ENCODE measurements at regions not wholly inside any gene's neighbourhood (a gene's known extent, or its start where the extent isn't known, plus 50 kb on each side); places are given as distances from the start of the nearest gene placed in this dataset.

GRCh38 chr4:97468272-97468671 lies 675.0 kb downstream of the STPG2 start:
- ChIA-PET POLR2A (no interaction called here), CTCF (no interaction called here), RAD21 (ENCODE audit: low non-redundant PET in 1 of 2, low total read pairs in 2 of 2, uncharacterized antibody in 2 of 2, unreplicated experiment in 2 of 2) (no interaction called here)
- BruUV-seq (replicated peaks) = no TSS peak
- H4K20me1 ChIP-seq (ENCODE audit: insufficient read depth) = no peaks in the 10 kb centered on the region
- TF ChIP-seq POLR2A (IDR thresholded peaks at IDR 0.05; ENCODE audit: borderline replicate concordance, extremely low read depth, insufficient read depth, insufficient read length) (no peak), POLR2AphosphoS5 (IDR thresholded peaks at IDR 0.05; ENCODE audit: low read depth, low read length) (no peak), TCF7L2 (IDR thresholded peaks at IDR 0.05; ENCODE audit: borderline replicate concordance, extremely low read depth, insufficient read depth, insufficient read length) (no peak), CTCF (IDR thresholded peaks at IDR 0.05 in 2 of 3, conservative IDR thresholded peaks at IDR 0.05 in 1 of 3; ENCODE audit: borderline replicate concordance in 1 of 3, insufficient read depth in 1 of 3, low read depth in 2 of 3, low read length in 2 of 3) (no peak), SIN3A (IDR thresholded peaks at IDR 0.05; ENCODE audit: low read depth) (no peak), ZNF274 (IDR thresholded peaks at IDR 0.05; ENCODE audit: low read depth, low read length) (no peak), MAX (IDR thresholded peaks at IDR 0.05) (no peak), ELF1 (IDR thresholded peaks at IDR 0.05; ENCODE audit: borderline replicate concordance, low read depth) (no peak), FOSL1 (IDR thresholded peaks at IDR 0.05; ENCODE audit: low read depth) (no peak), YY1 (IDR thresholded peaks at IDR 0.05; ENCODE audit: extremely low read depth, insufficient replicate concordance, low read depth, low read length) (no peak), CEBPB (IDR thresholded peaks at IDR 0.05; ENCODE audit: low read depth) (no peak), ZFX (IDR thresholded peaks at IDR 0.05) (no peak), EGR1 (IDR thresholded peaks at IDR 0.05; ENCODE audit: low read depth) (no peak), SRF (IDR thresholded peaks at IDR 0.05; ENCODE audit: low read depth) (no peak), RAD21 (IDR thresholded peaks at IDR 0.05; ENCODE audit: low read depth) (no peak)
- H3K4me3 ChIP-seq (replicated peaks in 1 of 2; ENCODE audit: low read depth in 1 of 2, low read length in 2 of 2) = no peak overlapping the region
- H3K27ac ChIP-seq (ENCODE audit: low read depth, low read length) = no peak overlapping the region
- no peak for ATAC-seq
- H3K9me3 ChIP-seq (ENCODE audit: control insufficient read depth in 1 of 2, insufficient read depth in 1 of 2, low read depth in 1 of 2, low read length in 2 of 2) = no peaks in the 10 kb centered on the region
- H3K4me2 ChIP-seq (ENCODE audit: low read length) = no peak overlapping the region
- H3K79me2 ChIP-seq (ENCODE audit: insufficient read depth, low read length) = no peaks in the 10 kb centered on the region
- no peaks in the 10 kb centered on the region for H3K9me2 ChIP-seq (ENCODE audit: insufficient read depth)
- no peaks in the 10 kb centered on the region for H3K36me3 ChIP-seq (ENCODE audit: control insufficient read depth in 1 of 2, insufficient read depth in 2 of 2, low read length in 2 of 2)
- H3K9ac ChIP-seq (ENCODE audit: low read length) = no peak overlapping the region
- H3K4me1 ChIP-seq (ENCODE audit: control insufficient read depth in 1 of 2, insufficient read depth in 2 of 2, low read length in 2 of 2) = no peaks in the 10 kb centered on the region
- no peak overlapping the region for H2AFZ ChIP-seq (ENCODE audit: low read depth, low read length, poor library complexity, severe bottlenecking)
- DNase-seq (ENCODE audit: low read depth, low spot score) = no peak
- intact Hi-C loops (cut with micrococcal nuclease) = no loop called here
- no peaks in the 10 kb centered on the region for H3K27me3 ChIP-seq (ENCODE audit: insufficient read depth, low read length)
